CD4-positive, alpha-beta T cell (primary cell): ENCODE measurements at regions not wholly inside any gene's neighbourhood (a gene's known extent, or its start where the extent isn't known, plus 50 kb on each side); places are given as distances from the start of the nearest gene placed in this dataset.

ENCODE experiments used
- ATAC-seq: fragments of 200-7000 bp; cut with Tn5 transposase; one replicate; pipeline ENCODE4 v1.10.0; 2022; ENCODE audit warnings: mild to moderate bottlenecking; ENCODE audit not compliant: poor library complexity
- CTCF ChIA-PET: fragments of 350-600 bp; sonication (Branson Sonifier 250); formaldehyde crosslinking; loops from one replicate; lab custom pipeline; 2021; ENCODE audit warnings: antibody characterized with exemption, inconsistent platforms; lab: Charles Lee
- POLR2A ChIA-PET: fragments of 350-600 bp; sonication (Branson Sonifier 250); formaldehyde crosslinking; loops from one replicate; lab custom pipeline; 2021; ENCODE audit warnings: antibody characterized with exemption, inconsistent platforms; lab: Charles Lee
- DNase-seq, 14 experiments: peaks; one replicate each; pipeline ENCODE4 v3.0.0-alpha.2; 2013 to 2020; ENCODE audit warnings: mixed read lengths in 2 of 14
- H3K27ac ChIP-seq, 2 donors: one replicate each; pipeline versions ENCODE4 v1.5.1 to v1.7.0; 2013; ENCODE audit warnings: low read length in 2 of 2, low read depth in 1 of 2, mild to moderate bottlenecking in 1 of 2
- H3K27me3 ChIP-seq, 2 experiments: 1 replicate in 1 of 2; 2 replicates in 1 of 2; pipeline versions ENCODE4 v1.6.1 to v1.7.0; 2013; ENCODE audit warnings: low read length in 2 of 2, control low read depth in 1 of 2, mild to moderate bottlenecking in 1 of 2, moderate library complexity in 1 of 2; ENCODE audit not compliant: insufficient read depth in 2 of 2, control insufficient read depth in 1 of 2
- H3K36me3 ChIP-seq: one replicate; pipeline ENCODE4 v1.6.1; 2013; ENCODE audit warnings: low read length, control low read depth; ENCODE audit not compliant: insufficient read depth
- H3K4me1 ChIP-seq: one replicate; pipeline ENCODE4 v1.6.1; 2013; ENCODE audit warnings: low read length, control low read depth; ENCODE audit not compliant: insufficient read depth
- H3K4me3 ChIP-seq: one replicate; pipeline ENCODE4 v1.5.1; 2013; ENCODE audit warnings: mild to moderate bottlenecking, low read length, moderate library complexity
- H3K9me3 ChIP-seq, 2 experiments: 1 replicate in 1 of 2; 2 replicates in 1 of 2; pipeline versions ENCODE4 v1.6.1 to v1.7.0; 2013; ENCODE audit warnings: low read length in 2 of 2, mild to moderate bottlenecking in 2 of 2, control low read depth in 1 of 2, moderate library complexity in 1 of 2; ENCODE audit not compliant: control insufficient read depth in 1 of 2, insufficient read depth in 1 of 2
- H3K27ac Mint-ChIP-seq: one replicate; pipeline ENCODE4 v1.8.0; 2020; ENCODE audit warnings: mixed read lengths
- H3K27me3 Mint-ChIP-seq: one replicate; pipeline ENCODE4 v1.8.0; 2021; ENCODE audit warnings: mixed read lengths
- H3K36me3 Mint-ChIP-seq: one replicate; pipeline ENCODE4 v1.8.0; 2021; ENCODE audit warnings: low read depth, mixed read lengths
- H3K4me1 Mint-ChIP-seq: one replicate; pipeline ENCODE4 v1.8.0; 2021; ENCODE audit warnings: low read depth, mixed read lengths
- H3K4me3 Mint-ChIP-seq: one replicate; pipeline ENCODE4 v1.8.0; 2020; ENCODE audit warnings: mild to moderate bottlenecking, mixed read lengths
- H3K9me3 Mint-ChIP-seq: one replicate; pipeline ENCODE4 v1.8.0; 2020; ENCODE audit warnings: mixed read lengths
- CTCF ChIP-seq: fragments of 200-600 bp; IDR thresholded peaks from one replicate; pipeline ENCODE4 v1.8.0; 2022; ENCODE audit warnings: antibody characterized with exemption, mild to moderate bottlenecking
- intact Hi-C, 2 experiments: fragments of 100-400 bp; cut with DNase I in 1 of 2; cut with micrococcal nuclease in 1 of 2; formaldehyde crosslinking; loops; one replicate each; pipeline versions ENCODE4 v1.15.1 to v1.9.0; 2023 to 2025; cut with DNase I, micrococcal nuclease

- CTCF ChIA-PET, result no interaction called here
- Histone ChIP-seq H3K9me3 (no peaks in the 10 kb centered on the region), H3K36me3 (no peaks in the 10 kb centered on the region), H3K4me3 (peak overlapping the region; percentile 24), H3K27ac (no peak overlapping the region), H3K4me1 (peaks cover 12% of the 10 kb centered on the region), H3K27me3 (peaks cover 28 to 52% of the 10 kb centered on the region in 2 experiments)
- Mint-ChIP-seq H3K27ac (no peak overlapping the region), H3K9me3 (no peaks in the 10 kb centered on the region), H3K36me3 (no peaks in the 10 kb centered on the region), H3K4me1 (peaks cover 7% of the 10 kb centered on the region), H3K27me3 (peaks cover 83% of the 10 kb centered on the region), H3K4me3 (peak overlapping the region; percentile 52)
- DNase-seq (peak in 2 of 14 experiments; percentile 18 to 67), ATAC-seq (peak; percentile 32)
- no peak for TF ChIP-seq CTCF
- POLR2A ChIA-PET, result no interaction called here
- intact Hi-C loops, result no loop called here
These were observed 49.9 kb upstream of the STEAP1B start for GRCh38 chr7:22549667-22550513.
